ENCODE measurements at regions not wholly inside any gene's neighbourhood (a gene's known extent, or its start where the extent isn't known, plus 50 kb on each side); places are given as distances from the start of the nearest gene placed in this dataset.

- DNase-seq, result no peak
Observed at GRCh38 chr2:126437016-126437415, 218.9 kb upstream of the GYPC start.

GRCh38 chr2:126444512-126444911, 211.4 kb upstream of the GYPC start:
- no peak for DNase-seq

- DNase-seq, result no peak
Observed at GRCh38 chr2:126446106-126446695, 209.8 kb upstream of the GYPC start.

GRCh38 chr2:126448611-126449010, 207.3 kb upstream of the GYPC start:
- no peak for DNase-seq

GRCh38 chr2:126449677-126450076, 206.3 kb upstream of the GYPC start:
- peak in 1 of 3 donors; percentile 11 for DNase-seq

- DNase-seq, result peak in 1 of 3 donors; percentile 18
Observed at GRCh38 chr2:126463892-126464674, 191.9 kb upstream of the GYPC start.

- DNase-seq, result peak in 2 of 3 donors; percentile 18 to 32
Observed at GRCh38 chr2:126467367-126468054, 188.4 kb upstream of the GYPC start.

GRCh38 chr2:126475031-126475430, 180.9 kb upstream of the GYPC start:
- no peak for DNase-seq

- no peak for DNase-seq
Observed at GRCh38 chr2:126476691-126477090, 179.3 kb upstream of the GYPC start.

- no peak for DNase-seq
Observed at GRCh38 chr2:126480033-126480432, 175.9 kb upstream of the GYPC start.

- DNase-seq, result no peak
Observed at GRCh38 chr2:126482582-126483464, 173.1 kb upstream of the GYPC start.

- DNase-seq, result no peak
Observed at GRCh38 chr2:126494593-126494992, 161.4 kb upstream of the GYPC start.

GRCh38 chr2:126495189-126495588, 160.8 kb upstream of the GYPC start:
- no peak for DNase-seq

GRCh38 chr2:126496493-126496892, 159.5 kb upstream of the GYPC start:
- no peak for DNase-seq

GRCh38 chr2:126503476-126503875, 152.5 kb upstream of the GYPC start:
- DNase-seq, result no peak

GRCh38 chr2:126504949-126505348, 151.0 kb upstream of the GYPC start:
- no peak for DNase-seq

GRCh38 chr2:126506786-126507185, 149.2 kb upstream of the GYPC start:
- no peak for DNase-seq

GRCh38 chr2:126507425-126507911, 148.5 kb upstream of the GYPC start:
- DNase-seq, result no peak

GRCh38 chr2:126510356-126510755, 145.6 kb upstream of the GYPC start:
- no peak for DNase-seq

- DNase-seq, result no peak
Observed at GRCh38 chr2:126510960-126511359, 145.0 kb upstream of the GYPC start.

- no peak for DNase-seq
Observed at GRCh38 chr2:126512026-126512425, 143.9 kb upstream of the GYPC start.

- DNase-seq, result no peak
Observed at GRCh38 chr2:126513033-126513432, 142.9 kb upstream of the GYPC start.

- DNase-seq, result peak; percentile 43 to 77 (median 53)
Observed at GRCh38 chr2:126515471-126515870, 140.5 kb upstream of the GYPC start.

Measured in suppressor macrophage treated with lipopolysaccharide for 1 hour (primary cell).